ENCODE measurements at regions not wholly inside any gene's neighbourhood (a gene's known extent, or its start where the extent isn't known, plus 50 kb on each side); places are given as distances from the start of the nearest gene placed in this dataset.

DNA sequence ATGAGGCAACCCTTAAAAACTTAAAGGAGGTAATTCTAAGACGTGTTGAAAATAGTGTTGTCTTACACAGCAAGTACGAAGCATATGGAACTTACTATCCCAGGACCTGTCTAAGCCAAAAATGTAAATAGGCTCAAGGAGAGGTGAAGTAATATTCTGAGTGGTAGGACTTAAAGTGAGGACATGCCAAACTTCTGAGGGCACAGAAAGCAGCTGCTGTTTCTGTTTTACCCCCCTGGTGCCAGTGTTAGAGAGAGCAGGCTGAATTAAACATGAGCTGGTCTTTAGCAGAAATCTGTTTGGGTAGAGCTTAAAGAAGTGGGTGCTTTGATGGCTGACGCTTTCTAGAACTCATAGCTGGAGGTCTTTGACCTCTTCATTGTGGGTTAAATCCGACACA, 149.7 kb upstream of the NPHP3 start:
- Histone ChIP-seq H3K36me3 (ENCODE audit: control insufficient read depth, insufficient read depth, low read length) (no peaks in the 10 kb centered on the region), H3K27me3 (ENCODE audit: control insufficient read depth, insufficient read depth, low read length) (no peaks in the 10 kb centered on the region)
- TF ChIP-seq, protein P1, sequence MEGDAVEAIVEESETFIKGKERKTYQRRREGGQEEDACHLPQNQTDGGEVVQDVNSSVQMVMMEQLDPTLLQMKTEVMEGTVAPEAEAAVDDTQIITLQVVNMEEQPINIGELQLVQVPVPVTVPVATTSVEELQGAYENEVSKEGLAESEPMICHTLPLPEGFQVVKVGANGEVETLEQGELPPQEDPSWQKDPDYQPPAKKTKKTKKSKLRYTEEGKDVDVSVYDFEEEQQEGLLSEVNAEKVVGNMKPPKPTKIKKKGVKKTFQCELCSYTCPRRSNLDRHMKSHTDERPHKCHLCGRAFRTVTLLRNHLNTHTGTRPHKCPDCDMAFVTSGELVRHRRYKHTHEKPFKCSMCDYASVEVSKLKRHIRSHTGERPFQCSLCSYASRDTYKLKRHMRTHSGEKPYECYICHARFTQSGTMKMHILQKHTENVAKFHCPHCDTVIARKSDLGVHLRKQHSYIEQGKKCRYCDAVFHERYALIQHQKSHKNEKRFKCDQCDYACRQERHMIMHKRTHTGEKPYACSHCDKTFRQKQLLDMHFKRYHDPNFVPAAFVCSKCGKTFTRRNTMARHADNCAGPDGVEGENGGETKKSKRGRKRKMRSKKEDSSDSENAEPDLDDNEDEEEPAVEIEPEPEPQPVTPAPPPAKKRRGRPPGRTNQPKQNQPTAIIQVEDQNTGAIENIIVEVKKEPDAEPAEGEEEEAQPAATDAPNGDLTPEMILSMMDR (IDR thresholded peaks at IDR 0.05; ENCODE audit: insufficient read depth, low read length, poor library complexity, severe bottlenecking) = no peak

DNA sequence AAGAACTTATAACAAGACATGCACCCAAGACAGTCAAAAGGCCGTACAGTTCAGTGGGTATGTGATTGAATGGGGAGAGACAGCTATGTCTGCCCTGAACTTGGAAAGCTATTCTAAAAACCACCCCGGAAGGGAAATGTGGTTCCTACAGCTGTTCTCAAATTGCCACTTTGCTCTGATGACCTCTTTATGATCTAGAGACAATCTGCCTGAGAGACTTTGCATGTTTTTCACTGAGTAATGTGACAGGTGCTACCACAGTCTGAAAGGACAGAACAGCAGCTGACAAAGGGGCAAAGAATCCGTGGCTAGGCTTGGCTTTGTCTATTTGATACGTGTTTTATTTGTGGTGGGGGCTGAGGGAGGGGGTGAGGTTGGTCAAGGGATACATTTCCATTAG, 148.3 kb upstream of the NPHP3 start:
- TF ChIP-seq, protein P1 (IDR thresholded peaks at IDR 0.05; ENCODE audit: insufficient read depth, low read length, poor library complexity, severe bottlenecking) = no peak
- DNase-seq (ENCODE audit: low read depth) = no peak
- H3K36me3 ChIP-seq (ENCODE audit: control insufficient read depth, insufficient read depth, low read length) = no peaks in the 10 kb centered on the region
- H3K27me3 ChIP-seq (ENCODE audit: control insufficient read depth, insufficient read depth, low read length) = no peaks in the 10 kb centered on the region
- H3K4me3 ChIP-seq (ENCODE audit: low read depth, low read length) = no peak overlapping the region

More for the DNA sequence above, 149.7 kb upstream of the NPHP3 start:
- DNase-seq (ENCODE audit: low read depth) = no peak
- no peak overlapping the region for H3K4me3 ChIP-seq (ENCODE audit: low read depth, low read length)

DNA sequence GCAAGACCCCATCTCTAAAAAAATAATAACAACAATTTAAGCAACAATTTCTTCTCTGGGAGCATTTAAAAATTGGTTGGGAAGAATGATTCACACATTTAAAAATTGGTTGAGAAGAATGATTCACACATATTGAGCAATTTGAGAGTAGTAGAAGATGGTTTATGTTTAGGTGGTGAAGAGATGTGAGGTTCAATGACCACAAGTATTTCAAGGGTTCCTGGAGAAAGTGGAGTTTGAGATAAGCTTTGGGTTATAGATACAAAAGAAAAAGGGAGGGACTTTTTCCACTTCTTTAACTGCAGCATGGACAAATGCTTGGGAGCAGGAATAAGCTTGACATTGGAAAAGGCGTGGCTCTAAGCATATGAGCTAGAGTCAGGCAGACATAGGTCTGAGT, 145.7 kb upstream of the NPHP3 start:
- Histone ChIP-seq H3K4me3 (ENCODE audit: low read depth, low read length) (no peak overlapping the region), H3K36me3 (ENCODE audit: control insufficient read depth, insufficient read depth, low read length) (no peaks in the 10 kb centered on the region), H3K27me3 (ENCODE audit: control insufficient read depth, insufficient read depth, low read length) (no peaks in the 10 kb centered on the region)
- peak; percentile 31 for DNase-seq (ENCODE audit: low read depth)
- TF ChIP-seq, protein P1 (IDR thresholded peaks at IDR 0.05; ENCODE audit: insufficient read depth, low read length, poor library complexity, severe bottlenecking) = no peak

DNA sequence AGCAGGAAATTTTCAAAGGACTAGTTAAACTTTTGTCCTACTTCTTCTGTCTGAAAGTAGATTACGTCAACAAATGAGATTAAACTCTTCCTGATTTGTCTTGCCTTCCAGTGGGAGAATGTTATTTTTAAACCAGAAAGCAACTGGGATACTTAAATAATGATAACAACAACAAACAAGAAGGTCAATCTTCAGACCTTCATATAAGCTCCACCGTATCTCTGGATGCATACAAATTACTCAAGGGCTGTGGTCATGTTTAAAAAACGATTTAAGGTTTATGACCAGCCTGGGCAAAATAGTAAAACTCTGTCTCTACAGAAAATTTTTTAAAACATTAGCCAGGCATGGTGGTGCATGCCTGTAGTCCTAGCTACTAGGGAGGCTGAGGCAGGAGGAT, 145.3 kb upstream of the NPHP3 start:
- no peak overlapping the region for H3K4me3 ChIP-seq (ENCODE audit: low read depth, low read length)
- H3K36me3 ChIP-seq (ENCODE audit: control insufficient read depth, insufficient read depth, low read length) = no peaks in the 10 kb centered on the region
- no peaks in the 10 kb centered on the region for H3K27me3 ChIP-seq (ENCODE audit: control insufficient read depth, insufficient read depth, low read length)
- TF ChIP-seq, protein P1 (IDR thresholded peaks at IDR 0.05; ENCODE audit: insufficient read depth, low read length, poor library complexity, severe bottlenecking) = no peak
- no peak for DNase-seq (ENCODE audit: low read depth)

DNA sequence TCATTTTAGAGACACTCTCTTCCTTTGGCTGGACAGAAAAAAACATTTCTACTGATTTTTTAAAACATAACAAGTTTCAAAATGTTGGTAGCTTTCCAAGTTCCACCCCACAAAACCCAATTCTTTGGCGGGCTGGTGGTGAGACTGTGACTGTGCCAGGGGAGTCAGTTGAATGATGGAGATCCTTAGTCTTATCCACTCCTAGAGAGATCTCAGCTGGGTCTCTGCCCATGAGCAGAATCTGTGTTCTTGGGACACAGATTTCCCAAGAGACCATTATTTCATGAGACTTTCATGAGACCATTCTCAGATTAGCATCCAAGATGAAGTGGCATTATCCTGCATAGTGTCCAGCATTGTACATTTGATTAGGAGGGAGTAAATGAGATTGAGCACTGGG, 135.1 kb upstream of the NPHP3 start:
- Histone ChIP-seq H3K36me3 (ENCODE audit: control insufficient read depth, insufficient read depth, low read length) (no peaks in the 10 kb centered on the region), H3K4me3 (ENCODE audit: low read depth, low read length) (no peak overlapping the region), H3K27me3 (ENCODE audit: control insufficient read depth, insufficient read depth, low read length) (no peaks in the 10 kb centered on the region)
- no peak for DNase-seq (ENCODE audit: low read depth)
- TF ChIP-seq, protein P1 (IDR thresholded peaks at IDR 0.05; ENCODE audit: insufficient read depth, low read length, poor library complexity, severe bottlenecking) = no peak

DNA sequence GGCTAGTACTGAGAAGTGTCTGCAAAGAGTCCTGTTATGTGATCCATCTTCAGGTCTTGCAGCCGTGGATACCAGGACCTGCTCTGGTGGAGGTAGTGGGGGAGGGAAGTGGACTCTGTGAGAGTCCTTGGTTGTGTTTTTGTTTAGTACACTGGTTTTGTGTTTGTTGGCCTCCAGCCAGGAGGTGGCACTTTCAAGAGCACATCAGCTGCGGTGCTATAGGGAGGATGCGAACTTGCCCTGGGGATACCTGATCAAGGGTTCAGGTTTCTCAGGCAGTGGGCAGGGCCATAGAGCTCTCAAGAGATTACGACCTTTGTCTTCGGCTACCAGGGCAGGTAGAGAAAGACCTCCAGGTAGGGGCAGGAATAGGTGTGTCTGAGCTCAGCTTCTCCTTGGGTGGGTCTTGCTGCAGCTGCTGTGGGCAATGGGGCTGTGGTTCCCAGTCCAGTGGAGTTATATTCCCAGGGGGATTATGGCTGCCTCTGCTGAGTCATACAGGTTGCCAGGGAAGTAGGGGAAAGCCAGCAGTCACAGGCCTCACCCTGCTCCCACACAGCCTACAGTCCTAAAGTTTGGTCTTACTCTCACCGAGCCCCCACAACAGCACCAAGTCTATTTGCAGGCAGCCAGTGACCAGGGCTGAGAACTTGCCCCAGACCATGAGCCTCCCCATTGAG, 132.8 kb upstream of the NPHP3 start:
- H3K4me3 ChIP-seq (ENCODE audit: low read depth, low read length) = no peak overlapping the region

More for the DNA sequence above, 132.8 kb upstream of the NPHP3 start:
- TF ChIP-seq, protein P1 (IDR thresholded peaks at IDR 0.05; ENCODE audit: insufficient read depth, low read length, poor library complexity, severe bottlenecking) = no peak
- Histone ChIP-seq H3K27me3 (ENCODE audit: control insufficient read depth, insufficient read depth, low read length) (no peaks in the 10 kb centered on the region), H3K36me3 (ENCODE audit: control insufficient read depth, insufficient read depth, low read length) (no peaks in the 10 kb centered on the region)
- DNase-seq (ENCODE audit: low read depth) = no peak
